Esophagus muscularis mucosa (tissue), 3 donors: ENCODE measurements at regions not wholly inside any gene's neighbourhood (a gene's known extent, or its start where the extent isn't known, plus 50 kb on each side); places are given as distances from the start of the nearest gene placed in this dataset.

ENCODE experiments used
- POLR2A ChIP-seq: fragments of 450-650 bp; IDR thresholded peaks from one replicate; pipeline ENCODE4 v1.6.1; 2017; ENCODE audit warnings: antibody characterized with exemption, moderate library complexity, mild to moderate bottlenecking, low read depth
- TF ChIP-seq, protein P1 (sequence below), 3 experiments: fragments of 200-600 bp in 2 of 3; fragments of 450-650 bp in 1 of 3; sonication (generic) in 2 of 3; IDR thresholded peaks; one replicate each; pipeline ENCODE4 v1.5.1; 2017 to 2019; ENCODE audit warnings: antibody characterized with exemption in 3 of 3, mild to moderate bottlenecking in 2 of 3, moderate library complexity in 1 of 3

DNA sequence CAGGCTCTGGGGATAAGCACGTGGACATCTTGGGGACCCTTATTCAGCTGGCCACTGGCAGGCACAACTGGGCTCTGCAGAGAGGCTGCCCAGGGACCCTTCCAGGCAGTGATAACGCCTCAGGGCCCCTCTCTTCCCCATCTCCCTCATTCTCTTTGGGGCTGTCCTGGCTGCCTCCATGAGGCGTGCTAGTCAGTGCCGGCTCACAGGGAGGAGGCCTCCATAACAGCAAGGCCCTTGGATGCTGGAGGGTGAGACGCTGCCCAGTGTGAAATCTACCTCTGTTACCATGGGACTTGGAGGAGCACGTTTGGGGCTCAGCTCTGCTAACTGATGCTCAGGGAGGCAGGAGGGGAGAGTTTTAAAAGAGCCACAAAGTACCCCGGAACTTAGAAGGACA is 221.3 kb downstream of the CTTN start:
- TF ChIP-seq, protein P1, sequence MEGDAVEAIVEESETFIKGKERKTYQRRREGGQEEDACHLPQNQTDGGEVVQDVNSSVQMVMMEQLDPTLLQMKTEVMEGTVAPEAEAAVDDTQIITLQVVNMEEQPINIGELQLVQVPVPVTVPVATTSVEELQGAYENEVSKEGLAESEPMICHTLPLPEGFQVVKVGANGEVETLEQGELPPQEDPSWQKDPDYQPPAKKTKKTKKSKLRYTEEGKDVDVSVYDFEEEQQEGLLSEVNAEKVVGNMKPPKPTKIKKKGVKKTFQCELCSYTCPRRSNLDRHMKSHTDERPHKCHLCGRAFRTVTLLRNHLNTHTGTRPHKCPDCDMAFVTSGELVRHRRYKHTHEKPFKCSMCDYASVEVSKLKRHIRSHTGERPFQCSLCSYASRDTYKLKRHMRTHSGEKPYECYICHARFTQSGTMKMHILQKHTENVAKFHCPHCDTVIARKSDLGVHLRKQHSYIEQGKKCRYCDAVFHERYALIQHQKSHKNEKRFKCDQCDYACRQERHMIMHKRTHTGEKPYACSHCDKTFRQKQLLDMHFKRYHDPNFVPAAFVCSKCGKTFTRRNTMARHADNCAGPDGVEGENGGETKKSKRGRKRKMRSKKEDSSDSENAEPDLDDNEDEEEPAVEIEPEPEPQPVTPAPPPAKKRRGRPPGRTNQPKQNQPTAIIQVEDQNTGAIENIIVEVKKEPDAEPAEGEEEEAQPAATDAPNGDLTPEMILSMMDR (IDR thresholded peaks at IDR 0.05), result no peak
- TF ChIP-seq POLR2A, result no peak
